Bronchial epithelial cell (primary cell): ENCODE measurements at regions not wholly inside any gene's neighbourhood (a gene's known extent, or its start where the extent isn't known, plus 50 kb on each side); places are given as distances from the start of the nearest gene placed in this dataset.

ENCODE experiments used
- DNase-seq: peaks from one replicate; pipeline ENCODE4 v3.0.0-alpha.2; 2010; ENCODE audit warnings: low read depth
- FAIRE-seq: peaks from 2 replicates; lab custom pipeline; 2011; peaks lifted over from hg19 to GRCh38; lab: Jason Lieb, UNC
- H3K27me3 ChIP-seq: 2 replicates; pipeline ENCODE4 v1.5.1; 2011; ENCODE audit warnings: low read length; ENCODE audit not compliant: control insufficient read depth, insufficient read depth
- H3K36me3 ChIP-seq: 2 replicates; pipeline ENCODE4 v1.5.1; 2011; ENCODE audit warnings: low read length; ENCODE audit not compliant: control insufficient read depth, insufficient read depth
- H3K4me3 ChIP-seq: 2 replicates; pipeline ENCODE4 v1.5.1; 2011; ENCODE audit warnings: mild to moderate bottlenecking, low read depth, low read length, control low read depth
- TF ChIP-seq, protein P1 (sequence below): IDR thresholded peaks from 2 replicates; pipeline ENCODE4 v1.5.1; 2011; ENCODE audit warnings: mild to moderate bottlenecking, moderate library complexity, low read length, control low read depth, inconsistent platforms; ENCODE audit not compliant: insufficient read depth, severe bottlenecking

DNA sequence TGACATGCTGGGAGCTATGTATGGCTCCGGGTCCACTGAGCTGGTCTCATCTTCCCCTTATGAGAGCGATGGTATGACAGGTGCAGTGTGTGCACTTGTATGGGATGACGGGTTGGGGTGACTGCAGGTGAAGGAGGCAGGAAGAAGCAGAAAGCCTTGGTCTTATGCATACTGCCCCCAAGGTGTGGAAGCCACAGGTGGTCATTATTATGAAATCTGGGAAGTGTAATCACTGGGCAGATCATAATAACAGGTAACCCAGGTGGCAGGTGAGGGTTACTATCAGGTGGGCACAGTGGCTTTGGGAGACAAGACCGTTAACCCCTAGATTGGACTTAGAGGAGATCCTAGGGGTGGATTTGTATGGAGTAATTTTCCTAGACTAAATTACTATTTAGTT is 118.0 kb downstream of the RFC3 start:
- TF ChIP-seq, protein P1, sequence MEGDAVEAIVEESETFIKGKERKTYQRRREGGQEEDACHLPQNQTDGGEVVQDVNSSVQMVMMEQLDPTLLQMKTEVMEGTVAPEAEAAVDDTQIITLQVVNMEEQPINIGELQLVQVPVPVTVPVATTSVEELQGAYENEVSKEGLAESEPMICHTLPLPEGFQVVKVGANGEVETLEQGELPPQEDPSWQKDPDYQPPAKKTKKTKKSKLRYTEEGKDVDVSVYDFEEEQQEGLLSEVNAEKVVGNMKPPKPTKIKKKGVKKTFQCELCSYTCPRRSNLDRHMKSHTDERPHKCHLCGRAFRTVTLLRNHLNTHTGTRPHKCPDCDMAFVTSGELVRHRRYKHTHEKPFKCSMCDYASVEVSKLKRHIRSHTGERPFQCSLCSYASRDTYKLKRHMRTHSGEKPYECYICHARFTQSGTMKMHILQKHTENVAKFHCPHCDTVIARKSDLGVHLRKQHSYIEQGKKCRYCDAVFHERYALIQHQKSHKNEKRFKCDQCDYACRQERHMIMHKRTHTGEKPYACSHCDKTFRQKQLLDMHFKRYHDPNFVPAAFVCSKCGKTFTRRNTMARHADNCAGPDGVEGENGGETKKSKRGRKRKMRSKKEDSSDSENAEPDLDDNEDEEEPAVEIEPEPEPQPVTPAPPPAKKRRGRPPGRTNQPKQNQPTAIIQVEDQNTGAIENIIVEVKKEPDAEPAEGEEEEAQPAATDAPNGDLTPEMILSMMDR = no peak
- peak; percentile 72 for FAIRE-seq
- H3K36me3 ChIP-seq = no peaks in the 10 kb centered on the region

DNA sequence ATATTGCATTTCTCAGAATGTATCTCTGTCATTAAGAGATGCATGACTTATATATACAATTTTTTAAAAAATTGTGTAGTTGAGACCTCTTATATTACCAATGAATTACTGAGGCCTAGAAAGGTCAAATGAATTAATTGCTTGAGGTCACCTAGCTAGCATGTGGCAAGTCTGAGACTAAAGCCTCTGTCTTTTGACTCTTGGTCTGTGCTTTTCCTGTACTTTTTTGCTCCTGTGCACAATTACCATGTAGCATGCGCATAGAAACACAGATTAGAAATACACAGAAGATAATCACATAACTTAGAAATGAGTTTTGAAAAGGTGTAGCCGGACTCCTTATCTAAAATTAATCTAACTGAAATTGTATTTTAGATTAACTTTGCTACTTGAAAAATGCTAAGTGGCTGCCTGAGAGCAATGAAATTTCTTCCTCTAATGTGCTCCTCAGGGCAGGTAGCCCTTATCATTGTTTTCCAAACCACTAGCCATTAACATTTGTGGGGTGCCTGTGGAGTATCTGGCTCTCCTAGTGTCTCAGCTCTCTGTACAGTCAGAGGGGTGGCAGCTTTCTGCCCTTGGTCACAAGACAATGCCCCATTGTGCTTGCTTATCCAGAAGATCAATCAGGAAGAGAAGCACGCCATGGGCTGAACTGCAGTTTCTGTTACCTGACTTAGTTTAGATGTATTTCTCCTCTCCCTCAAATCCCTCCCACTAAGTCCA is 119.6 kb downstream of the RFC3 start:
- no peak for DNase-seq
- H3K27me3 ChIP-seq = no peaks in the 10 kb centered on the region
- no peak overlapping the region for H3K4me3 ChIP-seq
- no peaks in the 10 kb centered on the region for H3K36me3 ChIP-seq
- FAIRE-seq = no peak
- TF ChIP-seq, protein P1 = no peak

More for the DNA sequence above, 118.0 kb downstream of the RFC3 start:
- H3K4me3 ChIP-seq = no peak overlapping the region
- no peak for DNase-seq
- no peaks in the 10 kb centered on the region for H3K27me3 ChIP-seq

DNA sequence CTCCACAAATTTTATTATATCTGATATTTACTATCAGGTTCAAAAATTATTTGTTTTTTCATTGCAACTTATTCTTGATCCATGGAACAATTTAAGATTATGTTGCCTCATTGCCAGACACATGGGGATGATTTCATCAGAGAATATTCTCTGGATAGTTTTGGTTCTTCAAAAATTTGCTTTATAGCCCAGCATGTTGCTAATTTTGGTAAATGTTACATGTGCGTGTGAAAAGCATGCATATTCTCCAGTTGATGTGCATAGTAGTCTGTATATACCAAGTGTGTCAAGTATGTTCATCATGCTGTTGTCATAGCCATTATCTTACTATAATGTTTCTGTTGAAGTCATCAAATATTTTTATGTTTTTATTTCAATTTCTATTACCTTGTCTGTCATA is 122.3 kb downstream of the RFC3 start:
- Histone ChIP-seq H3K4me3 (no peak overlapping the region), H3K36me3 (no peaks in the 10 kb centered on the region), H3K27me3 (no peaks in the 10 kb centered on the region)
- DNase-seq (no peak), FAIRE-seq (no peak)
- TF ChIP-seq, protein P1 = no peak

DNA sequence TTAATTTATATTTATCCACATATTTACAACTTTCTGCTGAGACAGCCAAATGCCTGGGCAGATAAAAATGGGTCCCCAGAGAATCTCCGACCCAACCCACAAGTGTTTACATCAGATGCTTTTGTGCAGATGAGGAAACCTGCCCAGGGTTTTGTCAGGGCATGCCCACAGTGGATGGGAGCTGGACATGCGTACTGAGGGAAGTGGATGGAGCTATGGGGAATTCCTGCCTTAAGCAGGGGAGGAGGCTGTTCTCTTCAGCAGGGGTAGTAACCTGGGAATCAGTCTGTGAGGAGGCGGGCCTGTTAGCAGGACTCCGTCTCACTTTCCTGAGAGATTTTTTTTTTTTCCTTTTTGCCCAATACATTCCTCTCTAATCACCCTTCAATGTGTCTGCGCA is 122.9 kb downstream of the RFC3 start:
- TF ChIP-seq, protein P1 = no peak
- no peaks in the 10 kb centered on the region for H3K36me3 ChIP-seq
- H3K4me3 ChIP-seq = no peak overlapping the region
- H3K27me3 ChIP-seq = no peaks in the 10 kb centered on the region
- DNase-seq (peak; percentile 97), FAIRE-seq (no peak)

DNA sequence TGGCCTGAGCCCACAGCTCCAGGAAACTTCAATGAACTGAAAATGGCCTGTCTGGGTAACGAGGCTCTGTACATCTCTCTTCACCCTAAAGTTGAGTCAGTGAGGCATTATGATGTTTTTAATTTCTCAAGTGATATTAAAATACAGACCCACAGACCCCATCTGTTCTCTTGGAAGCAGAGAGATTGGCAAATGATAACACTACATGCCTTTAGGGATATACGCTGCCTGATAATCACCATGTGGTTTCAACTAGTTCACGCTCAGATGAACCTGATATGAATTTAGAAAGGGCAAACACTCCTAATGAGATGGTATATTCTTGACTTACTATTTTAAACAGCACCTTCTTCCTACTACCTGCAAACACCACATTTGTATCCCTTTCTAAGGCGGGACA is 127.5 kb downstream of the RFC3 start:
- FAIRE-seq (no peak), DNase-seq (no peak)
- H3K36me3 ChIP-seq = no peaks in the 10 kb centered on the region
- TF ChIP-seq, protein P1 = no peak
- H3K27me3 ChIP-seq = no peaks in the 10 kb centered on the region
- no peak overlapping the region for H3K4me3 ChIP-seq

DNA sequence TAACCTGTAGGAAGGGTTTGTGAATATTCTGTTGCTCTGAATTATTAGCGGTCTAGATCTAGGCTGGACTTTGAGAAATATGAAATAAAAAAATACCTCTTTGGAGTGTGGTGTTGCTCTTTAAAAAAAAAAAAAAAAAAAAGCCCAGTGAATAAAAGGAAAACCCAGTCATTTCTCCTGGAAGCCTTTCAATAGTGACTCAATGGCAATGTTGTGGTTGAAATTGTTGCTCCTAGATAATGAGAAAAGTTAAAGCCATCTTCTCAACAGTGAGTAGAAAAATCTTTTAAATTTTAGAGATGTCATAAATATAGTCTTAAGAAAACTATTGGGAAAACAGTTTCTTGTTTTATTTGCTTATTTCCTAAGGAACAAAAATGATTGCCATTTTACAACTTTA is 135.3 kb downstream of the RFC3 start:
- no peaks in the 10 kb centered on the region for H3K27me3 ChIP-seq
- H3K4me3 ChIP-seq = no peak overlapping the region
- H3K36me3 ChIP-seq = no peaks in the 10 kb centered on the region
- TF ChIP-seq, protein P1 = no peak
- DNase-seq (peak; percentile 39), FAIRE-seq (no peak)
